ENCODE measurements at regions not wholly inside any gene's neighbourhood (a gene's known extent, or its start where the extent isn't known, plus 50 kb on each side); places are given as distances from the start of the nearest gene placed in this dataset.

DNA sequence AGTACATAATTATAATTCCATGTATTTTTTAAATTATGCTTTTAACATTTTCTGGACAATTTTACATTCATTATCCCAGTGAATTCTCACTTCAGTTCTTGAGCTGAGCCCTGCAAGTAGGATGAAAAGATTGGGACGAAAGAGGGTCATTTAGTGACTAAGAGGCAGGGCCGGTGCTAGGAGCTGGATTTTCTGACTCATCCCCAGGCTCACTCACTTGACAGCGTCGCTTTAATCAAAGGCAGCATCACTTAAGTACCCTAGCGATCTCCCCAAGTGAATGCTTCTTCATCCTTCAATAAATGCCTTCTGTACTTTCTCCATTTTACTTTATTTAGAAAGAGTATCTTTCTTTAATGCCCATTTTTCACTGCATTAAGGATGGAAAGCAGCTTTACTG, 263.6 kb downstream of the HS3ST1 start:
- 60% methylated on average over 5 of the region's 5 CpGs for WGBS
- Histone ChIP-seq H3K9ac (ENCODE audit: low read depth in 1 of 2, low read length in 2 of 2) (no peak overlapping the region), H3K27ac (ENCODE audit: low read depth in 1 of 2, low read length in 2 of 2) (no peak overlapping the region), H3K36me3 (ENCODE audit: control insufficient read depth in 4 of 4, insufficient read depth in 3 of 4, low read depth in 1 of 4, low read length in 3 of 4) (no peaks in the 10 kb centered on the region), H3K9me3 (ENCODE audit: control insufficient read depth in 4 of 4, low read length in 3 of 4) (no peaks in the 10 kb centered on the region), H3K4me3 (ENCODE audit: low read depth in 1 of 3, low read length in 3 of 3) (no peak overlapping the region), H3K27me3 (ENCODE audit: control insufficient read depth in 4 of 4, insufficient read depth in 4 of 4, low read length in 3 of 4) (no peaks in the 10 kb centered on the region), H3K4me1 (ENCODE audit: control insufficient read depth in 4 of 4, insufficient read depth in 4 of 4, low read length in 3 of 4) (no peaks in the 10 kb centered on the region)
- no peak for DNase-seq (ENCODE audit: low spot score)
- no peak for TF ChIP-seq SP1 (IDR thresholded peaks at IDR 0.05)
- TF ChIP-seq, protein P1, sequence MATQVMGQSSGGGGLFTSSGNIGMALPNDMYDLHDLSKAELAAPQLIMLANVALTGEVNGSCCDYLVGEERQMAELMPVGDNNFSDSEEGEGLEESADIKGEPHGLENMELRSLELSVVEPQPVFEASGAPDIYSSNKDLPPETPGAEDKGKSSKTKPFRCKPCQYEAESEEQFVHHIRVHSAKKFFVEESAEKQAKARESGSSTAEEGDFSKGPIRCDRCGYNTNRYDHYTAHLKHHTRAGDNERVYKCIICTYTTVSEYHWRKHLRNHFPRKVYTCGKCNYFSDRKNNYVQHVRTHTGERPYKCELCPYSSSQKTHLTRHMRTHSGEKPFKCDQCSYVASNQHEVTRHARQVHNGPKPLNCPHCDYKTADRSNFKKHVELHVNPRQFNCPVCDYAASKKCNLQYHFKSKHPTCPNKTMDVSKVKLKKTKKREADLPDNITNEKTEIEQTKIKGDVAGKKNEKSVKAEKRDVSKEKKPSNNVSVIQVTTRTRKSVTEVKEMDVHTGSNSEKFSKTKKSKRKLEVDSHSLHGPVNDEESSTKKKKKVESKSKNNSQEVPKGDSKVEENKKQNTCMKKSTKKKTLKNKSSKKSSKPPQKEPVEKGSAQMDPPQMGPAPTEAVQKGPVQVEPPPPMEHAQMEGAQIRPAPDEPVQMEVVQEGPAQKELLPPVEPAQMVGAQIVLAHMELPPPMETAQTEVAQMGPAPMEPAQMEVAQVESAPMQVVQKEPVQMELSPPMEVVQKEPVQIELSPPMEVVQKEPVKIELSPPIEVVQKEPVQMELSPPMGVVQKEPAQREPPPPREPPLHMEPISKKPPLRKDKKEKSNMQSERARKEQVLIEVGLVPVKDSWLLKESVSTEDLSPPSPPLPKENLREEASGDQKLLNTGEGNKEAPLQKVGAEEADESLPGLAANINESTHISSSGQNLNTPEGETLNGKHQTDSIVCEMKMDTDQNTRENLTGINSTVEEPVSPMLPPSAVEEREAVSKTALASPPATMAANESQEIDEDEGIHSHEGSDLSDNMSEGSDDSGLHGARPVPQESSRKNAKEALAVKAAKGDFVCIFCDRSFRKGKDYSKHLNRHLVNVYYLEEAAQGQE (IDR thresholded peaks at IDR 0.05): no peak
- TF ChIP-seq NR2F2 (IDR thresholded peaks at IDR 0.05): no peak
- TF ChIP-seq JUND (IDR thresholded peaks at IDR 0.05): no peak
- TF ChIP-seq RXRA (IDR thresholded peaks at IDR 0.05): no peak
- TF ChIP-seq RAD21 (IDR thresholded peaks at IDR 0.05): no peak
- TF ChIP-seq, protein P2, sequence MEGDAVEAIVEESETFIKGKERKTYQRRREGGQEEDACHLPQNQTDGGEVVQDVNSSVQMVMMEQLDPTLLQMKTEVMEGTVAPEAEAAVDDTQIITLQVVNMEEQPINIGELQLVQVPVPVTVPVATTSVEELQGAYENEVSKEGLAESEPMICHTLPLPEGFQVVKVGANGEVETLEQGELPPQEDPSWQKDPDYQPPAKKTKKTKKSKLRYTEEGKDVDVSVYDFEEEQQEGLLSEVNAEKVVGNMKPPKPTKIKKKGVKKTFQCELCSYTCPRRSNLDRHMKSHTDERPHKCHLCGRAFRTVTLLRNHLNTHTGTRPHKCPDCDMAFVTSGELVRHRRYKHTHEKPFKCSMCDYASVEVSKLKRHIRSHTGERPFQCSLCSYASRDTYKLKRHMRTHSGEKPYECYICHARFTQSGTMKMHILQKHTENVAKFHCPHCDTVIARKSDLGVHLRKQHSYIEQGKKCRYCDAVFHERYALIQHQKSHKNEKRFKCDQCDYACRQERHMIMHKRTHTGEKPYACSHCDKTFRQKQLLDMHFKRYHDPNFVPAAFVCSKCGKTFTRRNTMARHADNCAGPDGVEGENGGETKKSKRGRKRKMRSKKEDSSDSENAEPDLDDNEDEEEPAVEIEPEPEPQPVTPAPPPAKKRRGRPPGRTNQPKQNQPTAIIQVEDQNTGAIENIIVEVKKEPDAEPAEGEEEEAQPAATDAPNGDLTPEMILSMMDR (IDR thresholded peaks at IDR 0.05; ENCODE audit: low read depth, low read length, missing input control): no peak
- TF ChIP-seq HNF4G (IDR thresholded peaks at IDR 0.05): no peak
- TF ChIP-seq, protein P3, sequence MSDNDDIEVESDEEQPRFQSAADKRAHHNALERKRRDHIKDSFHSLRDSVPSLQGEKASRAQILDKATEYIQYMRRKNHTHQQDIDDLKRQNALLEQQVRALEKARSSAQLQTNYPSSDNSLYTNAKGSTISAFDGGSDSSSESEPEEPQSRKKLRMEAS (IDR thresholded peaks at IDR 0.05): no peak
- no peak for TF ChIP-seq ATF3 (IDR thresholded peaks at IDR 0.05)
- no peak for TF ChIP-seq HNF4A (conservative IDR thresholded peaks at IDR 0.05)
- TF ChIP-seq, protein P4, sequence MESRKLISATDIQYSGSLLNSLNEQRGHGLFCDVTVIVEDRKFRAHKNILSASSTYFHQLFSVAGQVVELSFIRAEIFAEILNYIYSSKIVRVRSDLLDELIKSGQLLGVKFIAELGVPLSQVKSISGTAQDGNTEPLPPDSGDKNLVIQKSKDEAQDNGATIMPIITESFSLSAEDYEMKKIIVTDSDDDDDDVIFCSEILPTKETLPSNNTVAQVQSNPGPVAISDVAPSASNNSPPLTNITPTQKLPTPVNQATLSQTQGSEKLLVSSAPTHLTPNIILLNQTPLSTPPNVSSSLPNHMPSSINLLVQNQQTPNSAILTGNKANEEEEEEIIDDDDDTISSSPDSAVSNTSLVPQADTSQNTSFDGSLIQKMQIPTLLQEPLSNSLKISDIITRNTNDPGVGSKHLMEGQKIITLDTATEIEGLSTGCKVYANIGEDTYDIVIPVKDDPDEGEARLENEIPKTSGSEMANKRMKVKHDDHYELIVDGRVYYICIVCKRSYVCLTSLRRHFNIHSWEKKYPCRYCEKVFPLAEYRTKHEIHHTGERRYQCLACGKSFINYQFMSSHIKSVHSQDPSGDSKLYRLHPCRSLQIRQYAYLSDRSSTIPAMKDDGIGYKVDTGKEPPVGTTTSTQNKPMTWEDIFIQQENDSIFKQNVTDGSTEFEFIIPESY (IDR thresholded peaks at IDR 0.05): no peak
- no peak for TF ChIP-seq TAF1 (conservative IDR thresholded peaks at IDR 0.05)
- no peak for TF ChIP-seq EGR1 (IDR thresholded peaks at IDR 0.05; ENCODE audit: low read depth in 2 of 2)
- TF ChIP-seq YY1 (IDR thresholded peaks at IDR 0.05): no peak
- no peak for TF ChIP-seq FOXA2 (IDR thresholded peaks at IDR 0.05)
- no peak for TF ChIP-seq FOXA1 (IDR thresholded peaks at IDR 0.05)
- TF ChIP-seq GABPA (IDR thresholded peaks at IDR 0.05 in 1 of 2, conservative IDR thresholded peaks at IDR 0.05 in 1 of 2): no peak

Data from liver (tissue), 8 donors.